GM12878 (cell line): ENCODE measurements at regions not wholly inside any gene's neighbourhood (a gene's known extent, or its start where the extent isn't known, plus 50 kb on each side); places are given as distances from the start of the nearest gene placed in this dataset.

Experiments
- ATAC-seq: fragments of 200-7000 bp; cut with Tn5 transposase; 3 replicates; pipeline ENCODE4 v1.9.1; 2020; ENCODE audit warnings: mild to moderate bottlenecking, moderate library complexity
- BruUV-seq: library from RNA; stranded (reverse); fragments of 400-500 nt; replicated peaks from 2 replicates; lab custom pipeline; 2021; lab: Mats Ljungman, UMichigan
- CTCF ChIA-PET: fragments of 300-600 bp; sonication (Branson Sonifier 250); formaldehyde crosslinking; extraction: SDS; loops from one replicate; lab custom pipeline; 2021; ENCODE audit warnings: inconsistent platforms; lab: Yijun Ruan, JAX
- POLR2A ChIA-PET: fragments of 350-600 bp; formaldehyde crosslinking; extraction: SDS; loops from one replicate; lab custom pipeline; 2021; ENCODE audit warnings: inconsistent platforms; lab: Charles Lee
- RAD21 ChIA-PET: fragments of 300-600 bp; sonication (Branson Sonifier 250); formaldehyde crosslinking; loops from one replicate; lab custom pipeline; 2023; ENCODE audit warnings: antibody characterized with exemption; ENCODE audit not compliant: unreplicated experiment; lab: Charles Lee
- SMC1A ChIA-PET: fragments of 300-600 bp; sonication (Branson Sonifier 250); formaldehyde crosslinking; loops from one replicate; lab custom pipeline; 2023; ENCODE audit not compliant: unreplicated experiment, uncharacterized antibody; lab: Charles Lee
- DNase-seq: peaks from one replicate; pipeline ENCODE4 v3.0.0-alpha.2; 2011; ENCODE audit warnings: low read depth, low spot score
- FAIRE-seq: peaks from 3 replicates; lab custom pipeline; 2011; peaks lifted over from hg19 to GRCh38; lab: Jason Lieb, UNC
- H2AFZ ChIP-seq: 2 replicates; pipeline ENCODE4 v1.6.0; 2011; ENCODE audit warnings: low read depth, low read length, control low read depth; ENCODE audit not compliant: control insufficient read depth
- H3K27ac ChIP-seq: 2 replicates; pipeline ENCODE4 v1.5.1; 2011; ENCODE audit warnings: control low read depth; ENCODE audit not compliant: control insufficient read depth, insufficient read depth
- H3K27me3 ChIP-seq, 2 experiments: replicated peaks in 1 of 2; 2 replicates each; pipeline versions ENCODE4 v1.6.0 to v1.6.1; 2011; ENCODE audit warnings: low read length in 1 of 2; ENCODE audit not compliant: control insufficient read depth in 2 of 2, insufficient read depth in 2 of 2
- H3K36me3 ChIP-seq, 2 experiments: 2 replicates each; pipeline ENCODE4 v1.5.1; 2011; ENCODE audit warnings: low read length in 1 of 2; ENCODE audit not compliant: control insufficient read depth in 2 of 2, insufficient read depth in 2 of 2
- H3K4me1 ChIP-seq: 2 replicates; pipeline ENCODE4 v1.6.1; 2011; ENCODE audit warnings: mild to moderate bottlenecking, low read length, moderate library complexity, mixed read lengths; ENCODE audit not compliant: control insufficient read depth, insufficient read depth
- H3K4me2 ChIP-seq: 2 replicates; pipeline ENCODE4 v1.6.0; 2011; ENCODE audit warnings: control low read depth; ENCODE audit not compliant: control insufficient read depth, insufficient read depth
- H3K4me3 ChIP-seq: fragments of 200-600 bp; sonication (generic); 2 replicates; pipeline ENCODE4 v1.5.1; 2016
- H3K79me2 ChIP-seq: 2 replicates; pipeline ENCODE4 v1.6.0; 2011; ENCODE audit warnings: low read length; ENCODE audit not compliant: control insufficient read depth, insufficient read depth
- H3K9ac ChIP-seq: 2 replicates; pipeline ENCODE4 v1.8.0; 2011; ENCODE audit warnings: low read length, control low read depth, mixed read lengths; ENCODE audit not compliant: control insufficient read depth, insufficient read depth
- H3K9me3 ChIP-seq: replicated peaks from 3 replicates; pipeline ENCODE4 v1.5.1; 2011; ENCODE audit warnings: mild to moderate bottlenecking, low read length; ENCODE audit not compliant: control insufficient read depth, insufficient read depth
- H4K20me1 ChIP-seq: 2 replicates; pipeline ENCODE4 v1.6.0; 2011; ENCODE audit not compliant: control insufficient read depth, insufficient read depth
- BCL11A ChIP-seq: IDR thresholded peaks from 2 replicates; pipeline ENCODE4 v1.6.1; 2011; ENCODE audit warnings: low read depth, low read length
- CBX3 ChIP-seq: fragments of 200-600 bp; sonication (generic); IDR thresholded peaks from 2 replicates; pipeline ENCODE4 v1.6.1; 2016; ENCODE audit warnings: low read depth, borderline replicate concordance
- EP300 ChIP-seq, 2 experiments: fragments of 150-350 bp in 1 of 2; IDR thresholded peaks; 2 replicates each; pipeline ENCODE4 v1.6.1; 2011 to 2012; ENCODE audit warnings: low read depth in 2 of 2, low read length in 2 of 2, borderline replicate concordance in 1 of 2, improper control_type of control experiment in 1 of 2, inconsistent platforms in 1 of 2; ENCODE audit not compliant: control insufficient read depth in 1 of 2
- FOXK2 ChIP-seq: fragments of 450-650 bp; IDR thresholded peaks from 2 replicates; pipeline ENCODE4 v1.6.1; 2017; ENCODE audit warnings: mild to moderate bottlenecking, moderate library complexity
- HCFC1 ChIP-seq: fragments of 150-350 bp; IDR thresholded peaks from 2 replicates; pipeline ENCODE4 v1.6.1; 2014; ENCODE audit warnings: low read length
- HDAC6 ChIP-seq: fragments of 200-600 bp; sonication (generic); IDR thresholded peaks from one replicate; pipeline ENCODE4 v1.8.0; 2017; ENCODE audit warnings: antibody characterized with exemption; ENCODE audit not compliant: unreplicated experiment
- IKZF1 ChIP-seq: fragments of 450-650 bp; conservative IDR thresholded peaks from 2 replicates; pipeline ENCODE4 v1.6.1; 2017; ENCODE audit warnings: antibody characterized with exemption, mild to moderate bottlenecking
- IKZF2 ChIP-seq, 2 experiments: fragments of 450-650 bp; IDR thresholded peaks; 2 replicates each; pipeline ENCODE4 v1.6.1; 2017; ENCODE audit warnings: mild to moderate bottlenecking in 2 of 2, moderate library complexity in 2 of 2
- KAT2A ChIP-seq: conservative IDR thresholded peaks from 2 replicates; pipeline ENCODE4 v1.6.1; 2011; ENCODE audit warnings: low read depth, low read length; ENCODE audit not compliant: control insufficient read depth
- LARP7 ChIP-seq: fragments of 450-650 bp; IDR thresholded peaks from 2 replicates; pipeline ENCODE4 v1.6.1; 2017; ENCODE audit warnings: mild to moderate bottlenecking
- MTA2 ChIP-seq: fragments of 450-650 bp; IDR thresholded peaks from 2 replicates; pipeline ENCODE4 v1.6.1; 2016; ENCODE audit warnings: low read depth, mild to moderate bottlenecking, moderate library complexity
- MTA3 ChIP-seq: IDR thresholded peaks from 2 replicates; pipeline ENCODE4 v1.6.1; 2012; ENCODE audit warnings: low read length, inconsistent platforms, borderline replicate concordance
- NFXL1 ChIP-seq: fragments of 450-650 bp; IDR thresholded peaks from 2 replicates; pipeline ENCODE4 v1.6.1; 2017; ENCODE audit warnings: antibody characterized with exemption, mild to moderate bottlenecking, borderline replicate concordance
- POLR2A ChIP-seq: IDR thresholded peaks from 2 replicates; pipeline ENCODE4 v1.6.1; 2011; ENCODE audit warnings: low read depth, mild to moderate bottlenecking, low read length
- RCOR1 ChIP-seq: conservative IDR thresholded peaks from 2 replicates; pipeline ENCODE4 v1.6.1; 2012; ENCODE audit warnings: low read depth, low read length, improper control_type of control experiment
- TAF1 ChIP-seq: IDR thresholded peaks from 2 replicates; pipeline ENCODE4 v1.6.1; 2011; ENCODE audit warnings: mild to moderate bottlenecking, low read depth, low read length, borderline replicate concordance
- TBL1XR1 ChIP-seq: IDR thresholded peaks from 2 replicates; pipeline ENCODE4 v1.6.1; 2012; ENCODE audit warnings: low read depth, low read length, improper control_type of control experiment
- ZNF217 ChIP-seq: fragments of 450-650 bp; IDR thresholded peaks from 2 replicates; pipeline ENCODE4 v1.6.1; 2017; ENCODE audit warnings: antibody characterized with exemption, mild to moderate bottlenecking
- ZNF24 ChIP-seq: fragments of 450-650 bp; IDR thresholded peaks from 2 replicates; pipeline ENCODE4 v1.6.1; 2017; ENCODE audit warnings: antibody characterized with exemption, mild to moderate bottlenecking
- WGBS: methylation state at CpG from one replicate; pipeline ENCODE4 v1.1.6; 2016; ENCODE audit warnings: low lambda C conversion rate; ENCODE audit not compliant: insufficient replicate concordance, insufficient coverage; ENCODE audit errors: missing lambda C conversion rate; 5-methylcytosine and 5-hydroxymethylcytosine counted together
- in situ Hi-C: fragments of 300-500 bp; cut with MboI; formaldehyde crosslinking; loops from 9 replicates; pipeline ENCODE4 v1.14.3; 2018; ENCODE audit warnings: mixed read lengths
- intact Hi-C: fragments of 100-400 bp; cut with micrococcal nuclease; formaldehyde crosslinking; loops from one replicate; pipeline ENCODE4 v1.14.2; 2022; ENCODE audit not compliant: unreplicated experiment
- TF ChIP-seq, protein P1 (sequence below): fragments of 450-650 bp; IDR thresholded peaks from 2 replicates; pipeline ENCODE4 v1.6.1; 2014; ENCODE audit warnings: mild to moderate bottlenecking
- TF ChIP-seq, protein P2 (sequence below): fragments of 450-650 bp; IDR thresholded peaks from 2 replicates; pipeline ENCODE4 v1.6.1; 2017; ENCODE audit warnings: borderline replicate concordance
- TF ChIP-seq, protein P3 (sequence below): fragments of 450-650 bp; IDR thresholded peaks from 2 replicates; pipeline ENCODE4 v1.6.1; 2016; ENCODE audit warnings: mild to moderate bottlenecking
- TF ChIP-seq, protein P4 (sequence below): IDR thresholded peaks from 2 replicates; pipeline ENCODE4 v1.6.1; 2012; ENCODE audit warnings: low read length, inconsistent platforms

DNA sequence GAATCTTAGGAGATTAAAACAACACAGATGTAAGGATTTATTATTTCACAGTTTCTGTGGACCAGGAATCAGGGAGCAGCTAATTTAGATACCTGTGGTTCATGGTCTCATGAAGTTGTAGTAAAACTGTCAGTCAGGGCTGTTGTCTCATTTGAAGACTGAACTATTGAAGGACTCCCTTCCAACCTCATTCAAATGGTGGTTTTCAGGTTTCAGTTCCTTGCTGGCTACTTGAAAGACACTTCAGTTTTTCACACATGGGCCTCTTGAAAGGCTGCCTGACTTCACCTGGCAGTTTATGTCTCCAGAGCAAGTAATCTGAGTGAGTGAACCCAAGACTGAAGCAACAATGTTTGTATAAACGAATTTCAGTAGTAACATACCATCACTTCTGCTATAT lies 915.9 kb downstream of the PLA2G4A start:
- in situ Hi-C loops = no loop called here
- peak; percentile 31 for FAIRE-seq
- no peak overlapping the region for H3K4me3 ChIP-seq
- intact Hi-C loops = no loop called here
- ChIA-PET SMC1A (interaction anchor here (1.1 kb wide), 1 partner anchor 9 kb away, joined by 4 read pairs; no protein-coding TSS in a partner anchor), POLR2A (no interaction called here), RAD21 (no interaction called here), CTCF (no interaction called here)
- no peak overlapping the region for H3K27ac ChIP-seq
- no peak overlapping the region for H3K4me2 ChIP-seq
- H3K27me3 ChIP-seq = no peaks in the 10 kb centered on the region
- H3K79me2 ChIP-seq = no peaks in the 10 kb centered on the region
- no peaks in the 10 kb centered on the region for H3K36me3 ChIP-seq
- DNase-seq = peak; percentile 36
- no TSS peak for BruUV-seq
- H3K4me1 ChIP-seq = no peaks in the 10 kb centered on the region
- H2AFZ ChIP-seq = no peak overlapping the region
- H3K9me3 ChIP-seq = no peaks in the 10 kb centered on the region
- 0% methylated on average over 1 of the region's 1 CpG for WGBS
- peak; percentile 98 for ATAC-seq
- H3K9ac ChIP-seq = no peak overlapping the region
- H4K20me1 ChIP-seq = no peaks in the 10 kb centered on the region
- TF ChIP-seq HCFC1 (no peak), IKZF2 (IDR thresholded peaks at IDR 0.05) (peak; percentile 46 to 50; a peak in 2 of 4 replicates), MTA2 (peak; percentile 61; the same call in 1 of the 2 replicates), FOXK2 (no peak), LARP7 (no peak), HDAC6 (no peak), ZNF24 (peak; percentile 93), IKZF1 (no peak), EP300 (IDR thresholded peaks at IDR 0.05; ENCODE audit: borderline replicate concordance in 1 of 2, control insufficient read depth in 1 of 2, low read depth in 2 of 2, low read length in 2 of 2) (peak; percentile 14 to 34; a peak in 1 of 4 replicates), KAT2A (no peak), BCL11A (0 out of 2 replicates have a peak, but pooled peaks have one; percentile 19), TAF1 (no peak), ZNF217 (0 out of 2 replicates have a peak, but pooled peaks have one; percentile 61), NFXL1 (no peak), RCOR1 (no peak), CBX3 (no peak), POLR2A (no peak), MTA3 (no peak), TBL1XR1 (no peak)
- TF ChIP-seq, protein P1, sequence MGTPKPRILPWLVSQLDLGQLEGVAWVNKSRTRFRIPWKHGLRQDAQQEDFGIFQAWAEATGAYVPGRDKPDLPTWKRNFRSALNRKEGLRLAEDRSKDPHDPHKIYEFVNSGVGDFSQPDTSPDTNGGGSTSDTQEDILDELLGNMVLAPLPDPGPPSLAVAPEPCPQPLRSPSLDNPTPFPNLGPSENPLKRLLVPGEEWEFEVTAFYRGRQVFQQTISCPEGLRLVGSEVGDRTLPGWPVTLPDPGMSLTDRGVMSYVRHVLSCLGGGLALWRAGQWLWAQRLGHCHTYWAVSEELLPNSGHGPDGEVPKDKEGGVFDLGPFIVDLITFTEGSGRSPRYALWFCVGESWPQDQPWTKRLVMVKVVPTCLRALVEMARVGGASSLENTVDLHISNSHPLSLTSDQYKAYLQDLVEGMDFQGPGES = no peak
- TF ChIP-seq, protein P2, sequence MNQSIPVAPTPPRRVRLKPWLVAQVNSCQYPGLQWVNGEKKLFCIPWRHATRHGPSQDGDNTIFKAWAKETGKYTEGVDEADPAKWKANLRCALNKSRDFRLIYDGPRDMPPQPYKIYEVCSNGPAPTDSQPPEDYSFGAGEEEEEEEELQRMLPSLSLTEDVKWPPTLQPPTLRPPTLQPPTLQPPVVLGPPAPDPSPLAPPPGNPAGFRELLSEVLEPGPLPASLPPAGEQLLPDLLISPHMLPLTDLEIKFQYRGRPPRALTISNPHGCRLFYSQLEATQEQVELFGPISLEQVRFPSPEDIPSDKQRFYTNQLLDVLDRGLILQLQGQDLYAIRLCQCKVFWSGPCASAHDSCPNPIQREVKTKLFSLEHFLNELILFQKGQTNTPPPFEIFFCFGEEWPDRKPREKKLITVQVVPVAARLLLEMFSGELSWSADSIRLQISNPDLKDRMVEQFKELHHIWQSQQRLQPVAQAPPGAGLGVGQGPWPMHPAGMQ = no peak
- TF ChIP-seq, protein P3, sequence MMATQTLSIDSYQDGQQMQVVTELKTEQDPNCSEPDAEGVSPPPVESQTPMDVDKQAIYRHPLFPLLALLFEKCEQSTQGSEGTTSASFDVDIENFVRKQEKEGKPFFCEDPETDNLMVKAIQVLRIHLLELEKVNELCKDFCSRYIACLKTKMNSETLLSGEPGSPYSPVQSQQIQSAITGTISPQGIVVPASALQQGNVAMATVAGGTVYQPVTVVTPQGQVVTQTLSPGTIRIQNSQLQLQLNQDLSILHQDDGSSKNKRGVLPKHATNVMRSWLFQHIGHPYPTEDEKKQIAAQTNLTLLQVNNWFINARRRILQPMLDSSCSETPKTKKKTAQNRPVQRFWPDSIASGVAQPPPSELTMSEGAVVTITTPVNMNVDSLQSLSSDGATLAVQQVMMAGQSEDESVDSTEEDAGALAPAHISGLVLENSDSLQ = peak; percentile 91
- TF ChIP-seq, protein P4, sequence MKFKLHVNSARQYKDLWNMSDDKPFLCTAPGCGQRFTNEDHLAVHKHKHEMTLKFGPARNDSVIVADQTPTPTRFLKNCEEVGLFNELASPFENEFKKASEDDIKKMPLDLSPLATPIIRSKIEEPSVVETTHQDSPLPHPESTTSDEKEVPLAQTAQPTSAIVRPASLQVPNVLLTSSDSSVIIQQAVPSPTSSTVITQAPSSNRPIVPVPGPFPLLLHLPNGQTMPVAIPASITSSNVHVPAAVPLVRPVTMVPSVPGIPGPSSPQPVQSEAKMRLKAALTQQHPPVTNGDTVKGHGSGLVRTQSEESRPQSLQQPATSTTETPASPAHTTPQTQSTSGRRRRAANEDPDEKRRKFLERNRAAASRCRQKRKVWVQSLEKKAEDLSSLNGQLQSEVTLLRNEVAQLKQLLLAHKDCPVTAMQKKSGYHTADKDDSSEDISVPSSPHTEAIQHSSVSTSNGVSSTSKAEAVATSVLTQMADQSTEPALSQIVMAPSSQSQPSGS = 0 out of 2 replicates have a peak, but pooled peaks have one; percentile 29
